IMR-90 (cell line): ENCODE measurements at regions not wholly inside any gene's neighbourhood (a gene's known extent, or its start where the extent isn't known, plus 50 kb on each side); places are given as distances from the start of the nearest gene placed in this dataset.

ENCODE experiments used
- ATAC-seq: fragments of 200-7000 bp; cut with Tn5 transposase; 2 replicates; pipeline ENCODE4 v1.9.1; 2020; ENCODE audit warnings: low read depth, mild to moderate bottlenecking, moderate library complexity
- BruUV-seq: library from RNA; stranded (reverse); fragments of 400-500 nt; replicated peaks from 2 replicates; lab custom pipeline; 2021; lab: Mats Ljungman, UMichigan
- CTCF ChIA-PET: fragments of 300-600 bp; formaldehyde crosslinking; extraction: SDS; loops from one replicate; lab custom pipeline; 2021; ENCODE audit warnings: antibody characterized with exemption; lab: Yijun Ruan, JAX
- POLR2A ChIA-PET: fragments of 300-600 bp; sonication (Branson Sonifier 250); formaldehyde crosslinking; loops from one replicate; lab custom pipeline; 2022; ENCODE audit warnings: antibody characterized with exemption; ENCODE audit not compliant: unreplicated experiment; lab: Charles Lee
- DNase-seq: peaks from one replicate; pipeline ENCODE4 v3.0.0; 2013
- H2AFZ ChIP-seq: replicated peaks from 2 replicates; pipeline ENCODE3; 2013; ENCODE audit warnings: low read length, mild to moderate bottlenecking; ENCODE audit not compliant: poor library complexity
- H2AK5ac ChIP-seq: 2 replicates; pipeline ENCODE4 v1.6.1; 2013; ENCODE audit warnings: low read depth, low read length, inconsistent platforms
- H2AK9ac ChIP-seq: replicated peaks from 2 replicates; pipeline ENCODE3; 2013; ENCODE audit warnings: mild to moderate bottlenecking, low read depth, low read length, moderate library complexity; ENCODE audit not compliant: poor library complexity
- H2BK120ac ChIP-seq: 2 replicates; pipeline ENCODE4 v1.6.1; 2013; ENCODE audit warnings: low read depth, low read length, inconsistent platforms
- H2BK15ac ChIP-seq: 3 replicates; pipeline ENCODE4 v1.6.1; 2013; ENCODE audit warnings: low read depth, low read length, inconsistent platforms
- H2BK20ac ChIP-seq: 2 replicates; pipeline ENCODE4 v1.6.1; 2013; ENCODE audit warnings: low read depth, mild to moderate bottlenecking, inconsistent platforms, low read length, moderate library complexity
- H2BK5ac ChIP-seq: 2 replicates; pipeline ENCODE4 v1.6.1; 2013; ENCODE audit warnings: mild to moderate bottlenecking, low read depth, low read length, inconsistent platforms; ENCODE audit not compliant: poor library complexity, severe bottlenecking
- H3K14ac ChIP-seq: replicated peaks from 2 replicates; pipeline ENCODE4 v1.6.1; 2013; ENCODE audit warnings: low read depth, low read length, inconsistent platforms
- H3K18ac ChIP-seq: 2 replicates; pipeline ENCODE4 v1.6.1; 2013; ENCODE audit warnings: low read depth, low read length, control low read depth
- H3K23ac ChIP-seq: 2 replicates; pipeline ENCODE4 v1.6.1; 2013; ENCODE audit warnings: low read depth, low read length, inconsistent platforms
- H3K27ac ChIP-seq: 2 replicates; pipeline ENCODE4 v1.5.1; 2013; ENCODE audit warnings: mild to moderate bottlenecking, control low read depth, low read length; ENCODE audit not compliant: insufficient read depth
- H3K27me3 ChIP-seq: 2 replicates; pipeline ENCODE4 v1.6.1; 2013; ENCODE audit warnings: low read length; ENCODE audit not compliant: control insufficient read depth, insufficient read depth
- H3K36me3 ChIP-seq: 2 replicates; pipeline ENCODE4 v1.6.1; 2013; ENCODE audit warnings: low read length, mixed read lengths; ENCODE audit not compliant: control insufficient read depth, insufficient read depth
- H3K4ac ChIP-seq: 2 replicates; pipeline ENCODE4 v1.6.1; 2013; ENCODE audit warnings: low read depth, low read length, inconsistent platforms
- H3K4me1 ChIP-seq: 2 replicates; pipeline ENCODE4 v1.6.1; 2013; ENCODE audit warnings: low read length, mixed read lengths; ENCODE audit not compliant: control insufficient read depth, insufficient read depth
- H3K4me2 ChIP-seq: 2 replicates; pipeline ENCODE4 v1.6.1; 2013; ENCODE audit warnings: low read depth, mild to moderate bottlenecking, control low read depth, low read length, moderate library complexity
- H3K4me3 ChIP-seq: 2 replicates; pipeline ENCODE4 v1.5.1; 2013; ENCODE audit warnings: low read depth, mild to moderate bottlenecking, control low read depth, low read length, moderate library complexity; ENCODE audit not compliant: insufficient read depth
- H3K56ac ChIP-seq: 2 replicates; pipeline ENCODE4 v1.6.1; 2013; ENCODE audit warnings: low read length, inconsistent platforms; ENCODE audit not compliant: insufficient read depth; ENCODE audit errors: extremely low read depth
- H3K79me1 ChIP-seq, 2 experiments: 2 replicates each; pipeline ENCODE4 v1.6.1; 2013; ENCODE audit warnings: low read length in 2 of 2, inconsistent platforms in 1 of 2, low read depth in 1 of 2
- H3K9ac ChIP-seq: 2 replicates; pipeline ENCODE4 v1.6.1; 2013; ENCODE audit warnings: low read depth, low read length, control low read depth
- H3K9me1 ChIP-seq: 2 replicates; pipeline ENCODE4 v1.6.1; 2013; ENCODE audit warnings: low read length, inconsistent platforms; ENCODE audit not compliant: insufficient read depth
- H3K9me3 ChIP-seq: 2 replicates; pipeline ENCODE4 v1.6.1; 2013; ENCODE audit warnings: low read length; ENCODE audit not compliant: control insufficient read depth, insufficient read depth
- H4K20me1 ChIP-seq: 2 replicates; pipeline ENCODE4 v1.6.1; 2013; ENCODE audit warnings: low read length, inconsistent platforms; ENCODE audit not compliant: insufficient read depth
- H4K5ac ChIP-seq: 2 replicates; pipeline ENCODE4 v1.6.1; 2013; ENCODE audit warnings: mild to moderate bottlenecking, low read depth, low read length, control low read depth
- H4K8ac ChIP-seq, 2 experiments: 2 replicates each; pipeline ENCODE4 v1.6.1; 2013; ENCODE audit warnings: low read depth in 2 of 2, low read length in 2 of 2, control low read depth in 1 of 2, inconsistent platforms in 1 of 2
- H4K91ac ChIP-seq: 2 replicates; pipeline ENCODE4 v1.6.1; 2013; ENCODE audit warnings: low read depth, low read length, inconsistent platforms; ENCODE audit not compliant: insufficient read depth
- BHLHE40 ChIP-seq: fragments of 150-350 bp; IDR thresholded peaks from 2 replicates; pipeline ENCODE4 v1.6.1; 2016; ENCODE audit warnings: mild to moderate bottlenecking, low read depth, low read length
- CEBPB ChIP-seq: IDR thresholded peaks from 2 replicates; pipeline ENCODE4 v1.6.1; 2012; ENCODE audit warnings: low read depth, low read length, improper control_type of control experiment
- CHD1 ChIP-seq: IDR thresholded peaks from 2 replicates; pipeline ENCODE4 v1.6.1; 2012; ENCODE audit warnings: low read depth, low read length, improper control_type of control experiment
- CTCF ChIP-seq: conservative IDR thresholded peaks from 2 replicates; pipeline ENCODE4 v1.5.1; 2012; ENCODE audit warnings: mild to moderate bottlenecking, low read depth, low read length, improper control_type of control experiment
- ELK1 ChIP-seq: fragments of 150-350 bp; IDR thresholded peaks from 2 replicates; pipeline ENCODE4 v1.6.1; 2016; ENCODE audit warnings: low read depth, mild to moderate bottlenecking, low read length, moderate library complexity, borderline replicate concordance
- MAZ ChIP-seq: IDR thresholded peaks from 2 replicates; pipeline ENCODE4 v1.6.1; 2012; ENCODE audit warnings: low read depth, mild to moderate bottlenecking, low read length, improper control_type of control experiment, moderate library complexity, borderline replicate concordance
- MXI1 ChIP-seq: IDR thresholded peaks from 2 replicates; pipeline ENCODE4 v1.6.1; 2012; ENCODE audit warnings: low read depth, mild to moderate bottlenecking, low read length, moderate library complexity, borderline replicate concordance
- NFE2L2 ChIP-seq: fragments of 150-350 bp; IDR thresholded peaks from 2 replicates; pipeline ENCODE4 v1.6.1; 2016; ENCODE audit warnings: low read depth, mild to moderate bottlenecking, low read length
- POLR2A ChIP-seq: IDR thresholded peaks from 2 replicates; pipeline ENCODE4 v1.6.1; 2012; ENCODE audit warnings: mild to moderate bottlenecking, low read depth, low read length
- RAD21 ChIP-seq: IDR thresholded peaks from 2 replicates; pipeline ENCODE4 v1.6.1; 2012; ENCODE audit warnings: low read length, improper control_type of control experiment
- USF2 ChIP-seq: fragments of 150-350 bp; IDR thresholded peaks from 2 replicates; pipeline ENCODE4 v1.6.1; 2017; ENCODE audit warnings: mild to moderate bottlenecking, antibody characterized with exemption, low read length, low read depth
- WGBS, 2 experiments: methylation state at CpG; one replicate each; pipeline versions ENCODE4 v1.1.5 to v1.1.7; 2013; ENCODE audit warnings: missing lambda C conversion rate in 2 of 2; ENCODE audit not compliant: insufficient read length in 1 of 2; ENCODE audit errors: extremely low coverage in 2 of 2; 5-methylcytosine and 5-hydroxymethylcytosine counted together
- dilution Hi-C: fragments of 300-500 bp; cut with HindIII; formaldehyde crosslinking; loops from one replicate; pipeline ENCODE4 v1.14.3; 2018; ENCODE audit warnings: low sequenced_read_pairs; ENCODE audit not compliant: unreplicated experiment
- in situ Hi-C: fragments of 300-500 bp; cut with MboI; formaldehyde crosslinking; loops from 3 replicates; pipeline ENCODE4 v1.14.3; 2019; ENCODE audit warnings: low sequenced_read_pairs, inconsistent platforms, mixed read lengths
- intact Hi-C: fragments of 100-400 bp; cut with micrococcal nuclease; formaldehyde crosslinking; loops from 2 replicates; pipeline ENCODE4 v1.10.0; 2022

- Histone ChIP-seq H4K91ac (no peak overlapping the region), H3K9ac (no peak overlapping the region), H2BK20ac (no peak overlapping the region), H3K23ac (no peak overlapping the region), H3K56ac (no peak overlapping the region), H3K4me1 (no peaks in the 10 kb centered on the region), H4K5ac (no peak overlapping the region), H3K4ac (no peak overlapping the region), H4K8ac (no peak overlapping the region), H3K14ac (no peak overlapping the region), H2BK5ac (no peak overlapping the region), H3K4me3 (no peak overlapping the region), H2BK15ac (no peak overlapping the region), H3K9me3 (peaks cover 6% of the 10 kb centered on the region), H3K18ac (no peak overlapping the region), H3K79me1 (no peaks in the 10 kb centered on the region), H2AFZ (no peak overlapping the region), H2AK9ac (no peak overlapping the region), H3K9me1 (no peaks in the 10 kb centered on the region), H3K36me3 (no peaks in the 10 kb centered on the region), H2AK5ac (no peak overlapping the region), H3K27me3 (no peaks in the 10 kb centered on the region), H3K27ac (no peak overlapping the region), H4K20me1 (no peaks in the 10 kb centered on the region), H2BK120ac (no peak overlapping the region), H3K4me2 (no peak overlapping the region)
- DNase-seq, result no peak
- intact Hi-C loops (no loop called here), dilution Hi-C loops (no loop called here), in situ Hi-C loops (no loop called here)
- BruUV-seq, result no TSS peak
- TF ChIP-seq BHLHE40 (no peak), RAD21 (no peak), MAZ (no peak), CTCF (no peak), NFE2L2 (no peak), USF2 (no peak), MXI1 (no peak), POLR2A (no peak), CHD1 (no peak), CEBPB (no peak), ELK1 (no peak)
- no peak for ATAC-seq
- no CpG with 5 or more reads among the region's 2 CpGs for WGBS, 2 experiments
- CTCF ChIA-PET, result no interaction called here
- POLR2A ChIA-PET, result no interaction called here
Measured at GRCh38 chr1:233554037-233554436, 59.9 kb upstream of the KCNK1 start.
